CD14-positive monocyte (primary cell): ENCODE measurements at regions not wholly inside any gene's neighbourhood (a gene's known extent, or its start where the extent isn't known, plus 50 kb on each side); places are given as distances from the start of the nearest gene placed in this dataset.

Source experiments
- DNase-seq, 3 donors: peaks; one replicate each; pipeline ENCODE4 v3.0.0-alpha.2; 2011 to 2022
- H2AFZ ChIP-seq: 2 replicates; pipeline ENCODE4 v1.6.0; 2012; ENCODE audit warnings: mild to moderate bottlenecking, low read depth, low read length, inconsistent platforms; ENCODE audit not compliant: insufficient read depth, poor library complexity, severe bottlenecking
- H3K27ac ChIP-seq, 2 donors: 1 replicate in 1 of 2; 2 replicates in 1 of 2; pipeline ENCODE4 v1.5.1; 2012 to 2013; ENCODE audit warnings: low read length in 2 of 2, control low read depth in 1 of 2, inconsistent platforms in 1 of 2, low read depth in 1 of 2, mild to moderate bottlenecking in 1 of 2
- H3K27me3 ChIP-seq, 2 donors: one replicate each; pipeline versions ENCODE4 v1.6.0 to v1.6.1; 2011 to 2013; ENCODE audit warnings: low read length in 2 of 2; ENCODE audit not compliant: control insufficient read depth in 2 of 2, insufficient read depth in 2 of 2
- H3K36me3 ChIP-seq, 2 donors: replicated peaks in 1 of 2; 1 replicate in 1 of 2; 2 replicates in 1 of 2; pipeline versions ENCODE4 v1.5.1 to v1.6.1; 2012 to 2013; ENCODE audit warnings: low read length in 2 of 2, control low read depth in 1 of 2, inconsistent platforms in 1 of 2, mild to moderate bottlenecking in 1 of 2; ENCODE audit not compliant: insufficient read depth in 2 of 2, control insufficient read depth in 1 of 2
- H3K4me1 ChIP-seq, 2 donors: 1 replicate in 1 of 2; 2 replicates in 1 of 2; pipeline versions ENCODE4 v1.5.1 to v1.6.1; 2012 to 2013; ENCODE audit warnings: low read length in 2 of 2, control low read depth in 1 of 2, inconsistent platforms in 1 of 2, mild to moderate bottlenecking in 1 of 2, moderate library complexity in 1 of 2; ENCODE audit not compliant: insufficient read depth in 2 of 2, control insufficient read depth in 1 of 2
- H3K4me2 ChIP-seq: replicated peaks from 2 replicates; pipeline ENCODE3; 2012; ENCODE audit warnings: low read length, moderate library complexity, mild to moderate bottlenecking; ENCODE audit not compliant: poor library complexity, severe bottlenecking; ENCODE audit errors: extremely low read depth
- H3K4me3 ChIP-seq, 3 experiments: fragments of 200-600 bp in 1 of 3; sonication (generic) in 1 of 3; replicated peaks in 1 of 3; 1 replicate in 2 of 3; 2 replicates in 1 of 3; pipeline ENCODE4 v1.5.1; 2011 to 2013; ENCODE audit warnings: low read length in 3 of 3, mild to moderate bottlenecking in 3 of 3, control low read depth in 2 of 3, low read depth in 2 of 3, inconsistent platforms in 1 of 3, moderate library complexity in 1 of 3
- H3K79me2 ChIP-seq: 2 replicates; pipeline ENCODE4 v1.6.0; 2012; ENCODE audit warnings: mild to moderate bottlenecking, control low read depth, inconsistent platforms, low read length, moderate library complexity; ENCODE audit not compliant: insufficient read depth
- H3K9ac ChIP-seq: 2 replicates; pipeline ENCODE4 v1.6.0; 2017; ENCODE audit warnings: low read length, mild to moderate bottlenecking; ENCODE audit not compliant: insufficient read depth, poor library complexity, severe bottlenecking
- H3K9me3 ChIP-seq, 2 donors: replicated peaks in 1 of 2; 1 replicate in 1 of 2; 2 replicates in 1 of 2; pipeline versions ENCODE4 v1.5.1 to v1.6.1; 2012 to 2013; ENCODE audit warnings: low read length in 2 of 2, control low read depth in 1 of 2; ENCODE audit not compliant: control insufficient read depth in 1 of 2, insufficient read depth in 1 of 2
- H4K20me1 ChIP-seq: 2 replicates; pipeline ENCODE4 v1.6.0; 2012; ENCODE audit warnings: mild to moderate bottlenecking, low read length, control low read depth, moderate library complexity; ENCODE audit not compliant: insufficient read depth
- H3K27ac Mint-ChIP-seq, 7 donors: one replicate each; pipeline ENCODE4 v1.8.0; 2020; ENCODE audit warnings: mild to moderate bottlenecking in 7 of 7, mixed read lengths in 7 of 7, moderate library complexity in 6 of 7, inconsistent platforms in 2 of 7
- H3K27me3 Mint-ChIP-seq, 3 donors: one replicate each; pipeline ENCODE4 v1.8.0; 2021 to 2022; ENCODE audit warnings: low read depth in 3 of 3, mild to moderate bottlenecking in 3 of 3, mixed read lengths in 3 of 3, moderate library complexity in 3 of 3, inconsistent platforms in 1 of 3
- H3K36me3 Mint-ChIP-seq, 2 donors: one replicate each; pipeline ENCODE4 v1.8.0; 2020; ENCODE audit warnings: mixed read lengths in 2 of 2, inconsistent platforms in 1 of 2, mild to moderate bottlenecking in 1 of 2
- H3K4me1 Mint-ChIP-seq: one replicate; pipeline ENCODE4 v1.8.0; 2020; ENCODE audit warnings: mild to moderate bottlenecking, mixed read lengths
- H3K4me3 Mint-ChIP-seq, 2 donors: one replicate each; pipeline ENCODE4 v1.8.0; 2020; ENCODE audit warnings: mild to moderate bottlenecking in 2 of 2, mixed read lengths in 2 of 2, moderate library complexity in 1 of 2
- H3K9me3 Mint-ChIP-seq, 7 donors: one replicate each; pipeline ENCODE4 v1.8.0; 2020 to 2022; ENCODE audit warnings: mixed read lengths in 7 of 7, mild to moderate bottlenecking in 6 of 7, moderate library complexity in 6 of 7, inconsistent platforms in 2 of 7
- CTCF ChIP-seq: fragments of 200-600 bp; IDR thresholded peaks from one replicate; pipeline ENCODE4 v1.8.0; 2022; ENCODE audit warnings: antibody characterized with exemption, mild to moderate bottlenecking
- WGBS: methylation state at CpG from one replicate; pipeline ENCODE4 v1.1.5; 2013; ENCODE audit warnings: missing lambda C conversion rate; ENCODE audit not compliant: insufficient coverage; 5-methylcytosine and 5-hydroxymethylcytosine counted together
- intact Hi-C, 2 donors: fragments of 100-400 bp; cut with micrococcal nuclease; formaldehyde crosslinking; loops; one replicate each; pipeline versions ENCODE4 v1.15.0 to v1.15.1; 2023

DNA sequence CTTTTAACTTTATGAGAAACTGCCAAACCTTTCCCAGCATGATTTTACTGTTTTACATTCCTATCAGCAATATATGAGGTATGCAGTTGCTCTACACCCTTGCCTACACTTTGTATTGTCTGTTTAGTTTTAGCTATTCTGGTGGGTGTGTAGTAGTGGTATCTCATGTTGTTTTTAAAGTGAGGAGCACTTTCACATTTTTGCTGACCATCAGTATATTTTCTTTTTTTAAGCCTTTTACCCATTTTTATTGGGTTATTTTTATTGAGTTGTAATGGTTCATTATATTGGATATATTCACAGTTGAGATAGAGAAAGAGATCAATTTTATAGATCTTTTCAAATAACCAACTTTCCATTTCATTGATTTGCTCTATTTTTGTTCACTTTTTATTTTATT lies 102.4 kb downstream of the BARX1 start:
- no peak overlapping the region for H3K27ac Mint-ChIP-seq
- DNase-seq, result no peak
- no peaks in the 10 kb centered on the region for H3K4me1 Mint-ChIP-seq
- H3K27me3 Mint-ChIP-seq, result peaks cover 7 to 40% (median 16%) of the 10 kb centered on the region in 3 donors
- H3K36me3 ChIP-seq, result no peaks in the 10 kb centered on the region
- no peak overlapping the region for H2AFZ ChIP-seq
- no peak overlapping the region for H3K4me3 ChIP-seq
- H3K9me3 Mint-ChIP-seq, result peaks cover 0 to 12% (median 4%) of the 10 kb centered on the region in 7 donors
- H3K4me2 ChIP-seq, result no peak overlapping the region
- no peaks in the 10 kb centered on the region for H4K20me1 ChIP-seq
- H3K79me2 ChIP-seq, result no peaks in the 10 kb centered on the region
- H3K4me1 ChIP-seq, result no peaks in the 10 kb centered on the region
- TF ChIP-seq CTCF, result no peak
- no peaks in the 10 kb centered on the region for H3K36me3 Mint-ChIP-seq
- no peak overlapping the region for H3K4me3 Mint-ChIP-seq
- H3K27me3 ChIP-seq, result peaks cover 0 to 7% of the 10 kb centered on the region in 2 donors
- peaks cover 0 to 4% of the 10 kb centered on the region in 2 donors for H3K9me3 ChIP-seq
- no peak overlapping the region for H3K27ac ChIP-seq
- no peak overlapping the region for H3K9ac ChIP-seq
- intact Hi-C loops, result no loop called here

DNA sequence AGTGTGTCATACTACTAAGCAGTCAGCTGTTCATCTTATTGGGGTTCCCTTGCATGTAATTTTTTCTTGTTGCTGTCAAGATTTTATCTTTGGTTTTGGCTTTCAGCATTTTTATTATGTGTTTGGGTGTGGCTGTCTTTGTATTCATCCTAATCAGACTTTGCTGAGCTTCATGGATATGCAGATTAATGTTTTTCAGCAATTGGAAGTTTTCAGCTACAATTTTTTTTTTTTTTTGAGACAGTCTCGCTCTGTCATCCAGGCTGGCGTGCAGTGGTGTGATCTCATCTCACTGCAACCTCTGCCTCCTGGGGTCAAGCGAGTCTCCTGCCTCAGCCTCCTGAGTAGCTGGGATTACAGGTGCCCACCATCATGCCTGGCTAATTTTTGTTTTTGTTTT lies 108.8 kb downstream of the BARX1 start:
- no peak overlapping the region for H2AFZ ChIP-seq
- Mint-ChIP-seq H3K4me3 (no peak overlapping the region), H3K27ac (no peak overlapping the region), H3K9me3 (peaks cover 2 to 15% (median 9%) of the 10 kb centered on the region in 7 donors), H3K4me1 (no peaks in the 10 kb centered on the region), H3K36me3 (no peaks in the 10 kb centered on the region), H3K27me3 (peaks cover 6 to 25% (median 16%) of the 10 kb centered on the region in 3 donors)
- DNase-seq, result no peak
- H3K4me3 ChIP-seq, result no peak overlapping the region
- intact Hi-C loops, result no loop called here
- H3K27ac ChIP-seq, result no peak overlapping the region
- 100% methylated on average over 1 of the region's 3 CpGs for WGBS
- no peak overlapping the region for H3K4me2 ChIP-seq
- no peaks in the 10 kb centered on the region for H3K9me3 ChIP-seq
- no peak for TF ChIP-seq CTCF
- no peaks in the 10 kb centered on the region for H3K4me1 ChIP-seq
- H3K79me2 ChIP-seq, result no peaks in the 10 kb centered on the region
- H3K9ac ChIP-seq, result no peak overlapping the region
- no peaks in the 10 kb centered on the region for H4K20me1 ChIP-seq
- H3K36me3 ChIP-seq, result no peaks in the 10 kb centered on the region
- no peaks in the 10 kb centered on the region for H3K27me3 ChIP-seq
